Hepatocyte (in vitro differentiated cells): ENCODE measurements at regions not wholly inside any gene's neighbourhood (a gene's known extent, or its start where the extent isn't known, plus 50 kb on each side); places are given as distances from the start of the nearest gene placed in this dataset.

Experiments used
- EZH2 ChIP-seq: fragments of 200-600 bp; sonication (generic); IDR thresholded peaks from 2 replicates; pipeline ENCODE4 v1.6.1; 2016; ENCODE audit warnings: antibody characterized with exemption, mild to moderate bottlenecking, borderline replicate concordance
- TF ChIP-seq, protein P1 (sequence below): fragments of 200-600 bp; sonication (generic); IDR thresholded peaks from 2 replicates; pipeline ENCODE4 v1.5.1; 2016; ENCODE audit warnings: antibody characterized with exemption, mild to moderate bottlenecking; ENCODE audit not compliant: poor library complexity

GRCh38 chr6:137391061-137391814 is 103.0 kb downstream of the OLIG3 start:
- TF ChIP-seq, protein P1, sequence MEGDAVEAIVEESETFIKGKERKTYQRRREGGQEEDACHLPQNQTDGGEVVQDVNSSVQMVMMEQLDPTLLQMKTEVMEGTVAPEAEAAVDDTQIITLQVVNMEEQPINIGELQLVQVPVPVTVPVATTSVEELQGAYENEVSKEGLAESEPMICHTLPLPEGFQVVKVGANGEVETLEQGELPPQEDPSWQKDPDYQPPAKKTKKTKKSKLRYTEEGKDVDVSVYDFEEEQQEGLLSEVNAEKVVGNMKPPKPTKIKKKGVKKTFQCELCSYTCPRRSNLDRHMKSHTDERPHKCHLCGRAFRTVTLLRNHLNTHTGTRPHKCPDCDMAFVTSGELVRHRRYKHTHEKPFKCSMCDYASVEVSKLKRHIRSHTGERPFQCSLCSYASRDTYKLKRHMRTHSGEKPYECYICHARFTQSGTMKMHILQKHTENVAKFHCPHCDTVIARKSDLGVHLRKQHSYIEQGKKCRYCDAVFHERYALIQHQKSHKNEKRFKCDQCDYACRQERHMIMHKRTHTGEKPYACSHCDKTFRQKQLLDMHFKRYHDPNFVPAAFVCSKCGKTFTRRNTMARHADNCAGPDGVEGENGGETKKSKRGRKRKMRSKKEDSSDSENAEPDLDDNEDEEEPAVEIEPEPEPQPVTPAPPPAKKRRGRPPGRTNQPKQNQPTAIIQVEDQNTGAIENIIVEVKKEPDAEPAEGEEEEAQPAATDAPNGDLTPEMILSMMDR, result no peak
- TF ChIP-seq EZH2, result no peak
